ENCODE measurements at regions not wholly inside any gene's neighbourhood (a gene's known extent, or its start where the extent isn't known, plus 50 kb on each side); places are given as distances from the start of the nearest gene placed in this dataset.

DNA sequence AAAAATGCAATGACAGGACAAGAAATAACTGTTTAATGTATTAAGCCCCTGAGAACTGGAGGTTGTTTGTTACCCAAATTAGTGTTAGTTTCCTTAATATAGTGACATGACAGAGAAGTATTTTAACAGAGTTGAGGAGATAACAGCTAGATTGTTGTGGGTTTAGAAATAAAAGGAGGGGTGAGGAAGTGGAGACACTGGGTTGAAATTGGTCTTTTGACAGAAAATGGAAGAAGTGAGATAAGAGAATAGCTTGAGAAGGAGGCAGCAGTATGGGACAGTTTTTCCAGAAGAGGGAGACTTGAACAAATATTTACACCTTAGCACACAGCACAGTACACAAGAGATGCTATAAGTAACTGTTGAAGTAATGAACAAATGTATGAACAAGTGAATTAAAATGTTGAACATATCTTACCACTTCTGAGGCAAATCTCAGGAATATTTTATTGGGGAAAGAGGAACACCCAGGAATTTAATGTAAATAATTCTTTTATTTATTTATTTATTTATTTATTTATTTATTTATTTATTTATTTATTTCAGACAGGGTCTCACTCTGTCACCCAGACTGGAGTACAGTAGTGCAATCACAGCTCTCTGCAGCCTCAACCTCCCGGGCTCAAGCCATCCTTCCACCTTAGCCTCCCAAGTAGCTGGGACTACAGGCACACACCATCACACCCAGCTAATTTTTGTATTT lies 58.0 kb upstream of the EGFL6 start:
- TF ChIP-seq SIN3A (IDR thresholded peaks at IDR 0.05; ENCODE audit: borderline replicate concordance, insufficient read depth, low read length) (no peak), POLR2AphosphoS5 (IDR thresholded peaks at IDR 0.05; ENCODE audit: low read depth, low read length) (no peak)
